ENCODE measurements at regions not wholly inside any gene's neighbourhood (a gene's known extent, or its start where the extent isn't known, plus 50 kb on each side); places are given as distances from the start of the nearest gene placed in this dataset.
"Not testable (repeated sequence)": the region's sequence is repeated elsewhere in the genome, so short reads cannot be mapped to it uniquely, and the experiment has no call there.

DNA sequence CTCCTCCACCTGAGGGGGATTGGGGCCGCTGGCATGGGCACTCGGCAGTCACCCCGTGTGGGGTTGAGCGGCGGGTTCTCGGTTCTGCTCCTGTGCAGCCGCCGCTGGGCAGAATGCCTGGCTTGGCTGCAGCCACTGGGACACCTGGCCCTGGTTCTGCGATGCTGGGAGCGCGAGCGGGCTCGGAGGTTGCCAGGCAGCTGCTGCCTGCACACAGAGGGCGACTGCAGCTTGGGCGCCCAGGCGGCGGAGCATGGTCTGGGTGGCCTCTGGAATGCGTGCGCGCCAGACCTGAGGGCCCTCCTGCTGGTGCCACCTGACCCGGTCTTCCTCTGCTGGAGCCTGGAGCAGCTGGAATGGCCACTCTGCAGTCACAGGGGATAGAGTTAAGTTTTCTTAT is 85.1 kb upstream of the CCDC180 start:
- TF ChIP-seq POLR2A (IDR thresholded peaks at IDR 0.05), result not testable (repeated sequence)
- TF ChIP-seq, protein P1, sequence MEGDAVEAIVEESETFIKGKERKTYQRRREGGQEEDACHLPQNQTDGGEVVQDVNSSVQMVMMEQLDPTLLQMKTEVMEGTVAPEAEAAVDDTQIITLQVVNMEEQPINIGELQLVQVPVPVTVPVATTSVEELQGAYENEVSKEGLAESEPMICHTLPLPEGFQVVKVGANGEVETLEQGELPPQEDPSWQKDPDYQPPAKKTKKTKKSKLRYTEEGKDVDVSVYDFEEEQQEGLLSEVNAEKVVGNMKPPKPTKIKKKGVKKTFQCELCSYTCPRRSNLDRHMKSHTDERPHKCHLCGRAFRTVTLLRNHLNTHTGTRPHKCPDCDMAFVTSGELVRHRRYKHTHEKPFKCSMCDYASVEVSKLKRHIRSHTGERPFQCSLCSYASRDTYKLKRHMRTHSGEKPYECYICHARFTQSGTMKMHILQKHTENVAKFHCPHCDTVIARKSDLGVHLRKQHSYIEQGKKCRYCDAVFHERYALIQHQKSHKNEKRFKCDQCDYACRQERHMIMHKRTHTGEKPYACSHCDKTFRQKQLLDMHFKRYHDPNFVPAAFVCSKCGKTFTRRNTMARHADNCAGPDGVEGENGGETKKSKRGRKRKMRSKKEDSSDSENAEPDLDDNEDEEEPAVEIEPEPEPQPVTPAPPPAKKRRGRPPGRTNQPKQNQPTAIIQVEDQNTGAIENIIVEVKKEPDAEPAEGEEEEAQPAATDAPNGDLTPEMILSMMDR (IDR thresholded peaks at IDR 0.05), result not testable (repeated sequence)
